GM23338 (cell line): ENCODE measurements at regions not wholly inside any gene's neighbourhood (a gene's known extent, or its start where the extent isn't known, plus 50 kb on each side); places are given as distances from the start of the nearest gene placed in this dataset.

Experiments
- ATAC-seq: fragments of 200-7000 bp; cut with Tn5 transposase; 3 replicates; pipeline ENCODE4 v1.9.1; 2020
- DNase-seq: peaks from one replicate; pipeline ENCODE4 v3.0.0-alpha.2; 2015; ENCODE audit warnings: low spot score
- H2AFZ ChIP-seq: fragments of 200-600 bp; sonication (generic); 2 replicates; pipeline ENCODE4 v1.8.0; 2016; ENCODE audit warnings: antibody characterized with exemption, mild to moderate bottlenecking, moderate library complexity
- H3F3A ChIP-seq: fragments of 200-600 bp; sonication (generic); replicated peaks from 2 replicates; pipeline ENCODE4 v1.8.0; 2017; ENCODE audit warnings: antibody characterized with exemption, mixed run types, low read depth
- H3K27ac ChIP-seq: fragments of 200-600 bp; sonication (generic); 2 replicates; pipeline ENCODE4 v1.6.1; 2016; ENCODE audit warnings: low read depth
- H3K27me3 ChIP-seq: fragments of 200-600 bp; sonication (generic); 2 replicates; pipeline ENCODE4 v1.8.0; 2016; ENCODE audit warnings: mild to moderate bottlenecking, mixed run types, moderate library complexity; ENCODE audit not compliant: insufficient read depth
- H3K36me3 ChIP-seq: fragments of 200-600 bp; sonication (generic); 2 replicates; pipeline ENCODE4 v1.8.0; 2016; ENCODE audit warnings: mild to moderate bottlenecking; ENCODE audit not compliant: insufficient read depth
- H3K4me1 ChIP-seq: fragments of 200-600 bp; sonication (generic); 2 replicates; pipeline ENCODE4 v1.8.0; 2016; ENCODE audit warnings: mild to moderate bottlenecking, moderate library complexity; ENCODE audit not compliant: insufficient read depth
- H3K4me2 ChIP-seq: fragments of 200-600 bp; sonication (generic); 2 replicates; pipeline ENCODE4 v1.7.1; 2017; ENCODE audit warnings: mixed run types
- H3K4me3 ChIP-seq: fragments of 200-600 bp; sonication (generic); 2 replicates; pipeline ENCODE4 v1.6.1; 2016; ENCODE audit warnings: mixed run types
- H3K79me2 ChIP-seq: fragments of 200-600 bp; sonication (generic); replicated peaks from 2 replicates; pipeline ENCODE4 v1.8.0; 2017; ENCODE audit warnings: mild to moderate bottlenecking; ENCODE audit not compliant: insufficient read depth
- H3K9me2 ChIP-seq: fragments of 200-600 bp; sonication (generic); 2 replicates; pipeline ENCODE4 v1.8.0; 2017; ENCODE audit not compliant: insufficient read depth
- H4K20me1 ChIP-seq: fragments of 200-600 bp; sonication (generic); replicated peaks from 2 replicates; pipeline ENCODE4 v1.8.0; 2017; ENCODE audit warnings: mild to moderate bottlenecking; ENCODE audit not compliant: insufficient read depth
- H3K27ac Mint-ChIP-seq: 2 replicates; pipeline ENCODE4 v1.8.0; 2020; ENCODE audit warnings: inconsistent platforms, mild to moderate bottlenecking, moderate library complexity, mixed read lengths
- H3K27me3 Mint-ChIP-seq: 3 replicates; pipeline ENCODE4 v1.8.0; 2022; ENCODE audit warnings: low read depth, mild to moderate bottlenecking, moderate library complexity, mixed read lengths, inconsistent platforms; ENCODE audit not compliant: insufficient read depth, poor library complexity
- H3K36me3 Mint-ChIP-seq: 3 replicates; pipeline ENCODE4 v1.8.0; 2021; ENCODE audit warnings: low read depth, mild to moderate bottlenecking, inconsistent platforms, moderate library complexity, mixed read lengths
- H3K4me1 Mint-ChIP-seq: 3 replicates; pipeline ENCODE4 v1.8.0; 2020; ENCODE audit warnings: mild to moderate bottlenecking, inconsistent platforms, mixed read lengths
- H3K4me3 Mint-ChIP-seq: 3 replicates; pipeline ENCODE4 v1.8.0; 2021; ENCODE audit warnings: moderate library complexity, mild to moderate bottlenecking, inconsistent platforms, mixed read lengths
- H3K9me3 Mint-ChIP-seq: 3 replicates; pipeline ENCODE4 v1.8.0; 2020; ENCODE audit warnings: moderate library complexity, mild to moderate bottlenecking, inconsistent platforms, mixed read lengths
- CREB1 ChIP-seq: fragments of 250-450 bp; sonication (Bioruptor Pico); IDR thresholded peaks from 2 replicates; pipeline ENCODE4 v1.5.0; 2020; ENCODE audit warnings: low read depth, mild to moderate bottlenecking, moderate library complexity
- JUNB ChIP-seq: IDR thresholded peaks from one replicate; pipeline ENCODE4 v1.6.1; 2016; ENCODE audit warnings: antibody characterized with exemption; ENCODE audit not compliant: unreplicated experiment
- NANOG ChIP-seq: IDR thresholded peaks from 2 replicates; pipeline ENCODE4 v1.6.1; 2016; ENCODE audit warnings: antibody characterized with exemption, borderline replicate concordance
- STAT1 ChIP-seq: IDR thresholded peaks from one replicate; pipeline ENCODE4 v1.6.1; 2016; ENCODE audit warnings: antibody characterized with exemption; ENCODE audit not compliant: unreplicated experiment
- ZNF114 ChIP-seq: fragments of 250-450 bp; sonication (Bioruptor Pico); IDR thresholded peaks from 2 replicates; pipeline ENCODE4 v1.5.0; 2020; ENCODE audit warnings: mild to moderate bottlenecking, moderate library complexity
- TF ChIP-seq, protein P1 (sequence below): fragments of 250-450 bp; sonication (Bioruptor Pico); IDR thresholded peaks from 2 replicates; pipeline ENCODE4 v1.5.0; 2020; ENCODE audit warnings: mild to moderate bottlenecking, moderate library complexity
- TF ChIP-seq, protein P2 (sequence below): IDR thresholded peaks from one replicate; pipeline ENCODE4 v1.6.1; 2018; ENCODE audit warnings: antibody characterized with exemption; ENCODE audit not compliant: unreplicated experiment

DNA sequence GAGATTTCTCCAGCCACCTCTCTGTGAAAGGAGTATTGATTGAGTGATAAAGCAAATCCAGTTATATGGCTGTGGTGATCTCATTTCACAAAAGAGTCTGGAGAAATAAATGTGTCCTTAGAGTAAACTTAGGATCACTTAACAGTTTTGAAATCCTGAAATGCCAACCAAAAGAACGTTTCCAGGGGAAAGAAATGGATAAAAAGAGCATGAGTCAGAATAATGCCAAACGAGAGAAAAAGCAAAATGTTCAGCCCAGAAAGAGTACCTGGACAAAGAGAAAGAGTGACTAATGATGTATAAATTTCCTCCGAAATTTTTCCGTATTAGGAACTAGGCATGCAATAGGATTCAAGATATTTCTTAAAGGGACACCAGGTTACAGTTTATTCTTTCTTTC lies 463.1 kb upstream of the CDH10 start (continued):
- TF ChIP-seq, protein P1, sequence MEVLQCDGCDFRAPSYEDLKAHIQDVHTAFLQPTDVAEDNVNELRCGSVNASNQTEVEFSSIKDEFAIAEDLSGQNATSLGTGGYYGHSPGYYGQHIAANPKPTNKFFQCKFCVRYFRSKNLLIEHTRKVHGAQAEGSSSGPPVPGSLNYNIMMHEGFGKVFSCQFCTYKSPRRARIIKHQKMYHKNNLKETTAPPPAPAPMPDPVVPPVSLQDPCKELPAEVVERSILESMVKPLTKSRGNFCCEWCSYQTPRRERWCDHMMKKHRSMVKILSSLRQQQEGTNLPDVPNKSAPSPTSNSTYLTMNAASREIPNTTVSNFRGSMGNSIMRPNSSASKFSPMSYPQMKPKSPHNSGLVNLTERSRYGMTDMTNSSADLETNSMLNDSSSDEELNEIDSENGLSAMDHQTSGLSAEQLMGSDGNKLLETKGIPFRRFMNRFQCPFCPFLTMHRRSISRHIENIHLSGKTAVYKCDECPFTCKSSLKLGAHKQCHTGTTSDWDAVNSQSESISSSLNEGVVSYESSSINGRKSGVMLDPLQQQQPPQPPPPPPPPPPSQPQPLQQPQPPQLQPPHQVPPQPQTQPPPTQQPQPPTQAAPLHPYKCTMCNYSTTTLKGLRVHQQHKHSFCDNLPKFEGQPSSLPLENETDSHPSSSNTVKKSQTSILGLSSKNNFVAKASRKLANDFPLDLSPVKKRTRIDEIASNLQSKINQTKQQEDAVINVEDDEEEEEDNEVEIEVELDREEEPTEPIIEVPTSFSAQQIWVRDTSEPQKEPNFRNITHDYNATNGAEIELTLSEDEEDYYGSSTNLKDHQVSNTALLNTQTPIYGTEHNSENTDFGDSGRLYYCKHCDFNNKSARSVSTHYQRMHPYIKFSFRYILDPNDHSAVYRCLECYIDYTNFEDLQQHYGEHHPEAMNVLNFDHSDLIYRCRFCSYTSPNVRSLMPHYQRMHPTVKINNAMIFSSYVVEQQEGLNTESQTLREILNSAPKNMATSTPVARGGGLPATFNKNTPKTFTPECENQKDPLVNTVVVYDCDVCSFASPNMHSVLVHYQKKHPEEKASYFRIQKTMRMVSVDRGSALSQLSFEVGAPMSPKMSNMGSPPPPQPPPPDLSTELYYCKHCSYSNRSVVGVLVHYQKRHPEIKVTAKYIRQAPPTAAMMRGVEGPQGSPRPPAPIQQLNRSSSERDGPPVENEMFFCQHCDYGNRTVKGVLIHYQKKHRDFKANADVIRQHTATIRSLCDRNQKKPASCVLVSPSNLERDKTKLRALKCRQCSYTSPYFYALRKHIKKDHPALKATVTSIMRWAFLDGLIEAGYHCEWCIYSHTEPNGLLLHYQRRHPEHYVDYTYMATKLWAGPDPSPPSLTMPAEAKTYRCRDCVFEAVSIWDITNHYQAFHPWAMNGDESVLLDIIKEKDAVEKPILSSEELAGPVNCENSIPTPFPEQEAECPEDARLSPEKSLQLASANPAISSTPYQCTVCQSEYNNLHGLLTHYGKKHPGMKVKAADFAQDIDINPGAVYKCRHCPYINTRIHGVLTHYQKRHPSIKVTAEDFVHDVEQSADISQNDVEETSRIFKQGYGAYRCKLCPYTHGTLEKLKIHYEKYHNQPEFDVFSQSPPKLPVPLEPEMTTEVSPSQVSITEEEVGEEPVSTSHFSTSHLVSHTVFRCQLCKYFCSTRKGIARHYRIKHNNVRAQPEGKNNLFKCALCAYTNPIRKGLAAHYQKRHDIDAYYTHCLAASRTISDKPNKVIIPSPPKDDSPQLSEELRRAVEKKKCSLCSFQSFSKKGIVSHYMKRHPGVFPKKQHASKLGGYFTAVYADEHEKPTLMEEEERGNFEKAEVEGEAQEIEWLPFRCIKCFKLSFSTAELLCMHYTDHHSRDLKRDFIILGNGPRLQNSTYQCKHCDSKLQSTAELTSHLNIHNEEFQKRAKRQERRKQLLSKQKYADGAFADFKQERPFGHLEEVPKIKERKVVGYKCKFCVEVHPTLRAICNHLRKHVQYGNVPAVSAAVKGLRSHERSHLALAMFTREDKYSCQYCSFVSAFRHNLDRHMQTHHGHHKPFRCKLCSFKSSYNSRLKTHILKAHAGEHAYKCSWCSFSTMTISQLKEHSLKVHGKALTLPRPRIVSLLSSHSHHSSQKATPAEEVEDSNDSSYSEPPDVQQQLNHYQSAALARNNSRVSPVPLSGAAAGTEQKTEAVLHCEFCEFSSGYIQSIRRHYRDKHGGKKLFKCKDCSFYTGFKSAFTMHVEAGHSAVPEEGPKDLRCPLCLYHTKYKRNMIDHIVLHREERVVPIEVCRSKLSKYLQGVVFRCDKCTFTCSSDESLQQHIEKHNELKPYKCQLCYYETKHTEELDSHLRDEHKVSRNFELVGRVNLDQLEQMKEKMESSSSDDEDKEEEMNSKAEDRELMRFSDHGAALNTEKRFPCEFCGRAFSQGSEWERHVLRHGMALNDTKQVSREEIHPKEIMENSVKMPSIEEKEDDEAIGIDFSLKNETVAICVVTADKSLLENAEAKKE (CRISPR knock-in tag): no peak
- TF ChIP-seq ZNF114 (CRISPR knock-in tag) (no peak), NANOG (no peak), JUNB (no peak), STAT1 (no peak), CREB1 (CRISPR knock-in tag) (no peak)

- no peak for DNase-seq
- Mint-ChIP-seq H3K27me3 (no peaks in the 10 kb centered on the region), H3K4me1 (no peaks in the 10 kb centered on the region), H3K27ac (no peak overlapping the region), H3K36me3 (no peaks in the 10 kb centered on the region), H3K9me3 (no peaks in the 10 kb centered on the region; the same call in 2 of the 3 replicates), H3K4me3 (no peak overlapping the region)
- Histone ChIP-seq H3K4me1 (no peaks in the 10 kb centered on the region), H3K79me2 (no peaks in the 10 kb centered on the region), H3K9me2 (0 out of 2 replicates have a peak, but pooled peaks cover 5% of the 10 kb centered on the region), H2AFZ (no peak overlapping the region), H3K36me3 (no peaks in the 10 kb centered on the region), H3K27me3 (no peaks in the 10 kb centered on the region), H4K20me1 (no peaks in the 10 kb centered on the region), H3K4me3 (no peak overlapping the region), H3K4me2 (no peak overlapping the region), H3F3A (no peaks in the 10 kb centered on the region), H3K27ac (no peak overlapping the region)
- no peak for ATAC-seq
- TF ChIP-seq, protein P1 (CRISPR knock-in tag): no peak
- TF ChIP-seq, protein P2, sequence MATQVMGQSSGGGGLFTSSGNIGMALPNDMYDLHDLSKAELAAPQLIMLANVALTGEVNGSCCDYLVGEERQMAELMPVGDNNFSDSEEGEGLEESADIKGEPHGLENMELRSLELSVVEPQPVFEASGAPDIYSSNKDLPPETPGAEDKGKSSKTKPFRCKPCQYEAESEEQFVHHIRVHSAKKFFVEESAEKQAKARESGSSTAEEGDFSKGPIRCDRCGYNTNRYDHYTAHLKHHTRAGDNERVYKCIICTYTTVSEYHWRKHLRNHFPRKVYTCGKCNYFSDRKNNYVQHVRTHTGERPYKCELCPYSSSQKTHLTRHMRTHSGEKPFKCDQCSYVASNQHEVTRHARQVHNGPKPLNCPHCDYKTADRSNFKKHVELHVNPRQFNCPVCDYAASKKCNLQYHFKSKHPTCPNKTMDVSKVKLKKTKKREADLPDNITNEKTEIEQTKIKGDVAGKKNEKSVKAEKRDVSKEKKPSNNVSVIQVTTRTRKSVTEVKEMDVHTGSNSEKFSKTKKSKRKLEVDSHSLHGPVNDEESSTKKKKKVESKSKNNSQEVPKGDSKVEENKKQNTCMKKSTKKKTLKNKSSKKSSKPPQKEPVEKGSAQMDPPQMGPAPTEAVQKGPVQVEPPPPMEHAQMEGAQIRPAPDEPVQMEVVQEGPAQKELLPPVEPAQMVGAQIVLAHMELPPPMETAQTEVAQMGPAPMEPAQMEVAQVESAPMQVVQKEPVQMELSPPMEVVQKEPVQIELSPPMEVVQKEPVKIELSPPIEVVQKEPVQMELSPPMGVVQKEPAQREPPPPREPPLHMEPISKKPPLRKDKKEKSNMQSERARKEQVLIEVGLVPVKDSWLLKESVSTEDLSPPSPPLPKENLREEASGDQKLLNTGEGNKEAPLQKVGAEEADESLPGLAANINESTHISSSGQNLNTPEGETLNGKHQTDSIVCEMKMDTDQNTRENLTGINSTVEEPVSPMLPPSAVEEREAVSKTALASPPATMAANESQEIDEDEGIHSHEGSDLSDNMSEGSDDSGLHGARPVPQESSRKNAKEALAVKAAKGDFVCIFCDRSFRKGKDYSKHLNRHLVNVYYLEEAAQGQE: no peak
Observed at GRCh38 chr5:25099538-25099937, 454.8 kb upstream of the CDH10 start.
